GM12878 (cell line): ENCODE measurements at regions not wholly inside any gene's neighbourhood (a gene's known extent, or its start where the extent isn't known, plus 50 kb on each side); places are given as distances from the start of the nearest gene placed in this dataset.

ENCODE experiments used
- ATAC-seq: fragments of 200-7000 bp; cut with Tn5 transposase; 3 replicates; pipeline ENCODE4 v1.9.1; 2020; ENCODE audit warnings: mild to moderate bottlenecking, moderate library complexity
- BruUV-seq: library from RNA; stranded (reverse); fragments of 400-500 nt; replicated peaks from 2 replicates; lab custom pipeline; 2021; lab: Mats Ljungman, UMichigan
- CTCF ChIA-PET: fragments of 300-600 bp; sonication (Branson Sonifier 250); formaldehyde crosslinking; extraction: SDS; loops from one replicate; lab custom pipeline; 2021; ENCODE audit warnings: inconsistent platforms; lab: Yijun Ruan, JAX
- POLR2A ChIA-PET: fragments of 350-600 bp; formaldehyde crosslinking; extraction: SDS; loops from one replicate; lab custom pipeline; 2021; ENCODE audit warnings: inconsistent platforms; lab: Charles Lee
- RAD21 ChIA-PET: fragments of 300-600 bp; sonication (Branson Sonifier 250); formaldehyde crosslinking; loops from one replicate; lab custom pipeline; 2023; ENCODE audit warnings: antibody characterized with exemption; ENCODE audit not compliant: unreplicated experiment; lab: Charles Lee
- SMC1A ChIA-PET: fragments of 300-600 bp; sonication (Branson Sonifier 250); formaldehyde crosslinking; loops from one replicate; lab custom pipeline; 2023; ENCODE audit not compliant: unreplicated experiment, uncharacterized antibody; lab: Charles Lee
- DNase-seq: peaks from one replicate; pipeline ENCODE4 v3.0.0-alpha.2; 2011; ENCODE audit warnings: low read depth, low spot score
- FAIRE-seq: peaks from 3 replicates; lab custom pipeline; 2011; peaks lifted over from hg19 to GRCh38; lab: Jason Lieb, UNC
- H2AFZ ChIP-seq: 2 replicates; pipeline ENCODE4 v1.6.0; 2011; ENCODE audit warnings: low read depth, low read length, control low read depth; ENCODE audit not compliant: control insufficient read depth
- H3K27ac ChIP-seq: 2 replicates; pipeline ENCODE4 v1.5.1; 2011; ENCODE audit warnings: control low read depth; ENCODE audit not compliant: control insufficient read depth, insufficient read depth
- H3K27me3 ChIP-seq, 2 experiments: replicated peaks in 1 of 2; 2 replicates each; pipeline versions ENCODE4 v1.6.0 to v1.6.1; 2011; ENCODE audit warnings: low read length in 1 of 2; ENCODE audit not compliant: control insufficient read depth in 2 of 2, insufficient read depth in 2 of 2
- H3K36me3 ChIP-seq, 2 experiments: 2 replicates each; pipeline ENCODE4 v1.5.1; 2011; ENCODE audit warnings: low read length in 1 of 2; ENCODE audit not compliant: control insufficient read depth in 2 of 2, insufficient read depth in 2 of 2
- H3K4me1 ChIP-seq: 2 replicates; pipeline ENCODE4 v1.6.1; 2011; ENCODE audit warnings: mild to moderate bottlenecking, low read length, moderate library complexity, mixed read lengths; ENCODE audit not compliant: control insufficient read depth, insufficient read depth
- H3K4me2 ChIP-seq: 2 replicates; pipeline ENCODE4 v1.6.0; 2011; ENCODE audit warnings: control low read depth; ENCODE audit not compliant: control insufficient read depth, insufficient read depth
- H3K4me3 ChIP-seq: fragments of 200-600 bp; sonication (generic); 2 replicates; pipeline ENCODE4 v1.5.1; 2016
- H3K79me2 ChIP-seq: 2 replicates; pipeline ENCODE4 v1.6.0; 2011; ENCODE audit warnings: low read length; ENCODE audit not compliant: control insufficient read depth, insufficient read depth
- H3K9ac ChIP-seq: 2 replicates; pipeline ENCODE4 v1.8.0; 2011; ENCODE audit warnings: low read length, control low read depth, mixed read lengths; ENCODE audit not compliant: control insufficient read depth, insufficient read depth
- H3K9me3 ChIP-seq: replicated peaks from 3 replicates; pipeline ENCODE4 v1.5.1; 2011; ENCODE audit warnings: mild to moderate bottlenecking, low read length; ENCODE audit not compliant: control insufficient read depth, insufficient read depth
- H4K20me1 ChIP-seq: 2 replicates; pipeline ENCODE4 v1.6.0; 2011; ENCODE audit not compliant: control insufficient read depth, insufficient read depth
- ATF2 ChIP-seq: IDR thresholded peaks from 2 replicates; pipeline ENCODE4 v1.6.1; 2012; ENCODE audit warnings: low read length, inconsistent platforms
- BRCA1 ChIP-seq: IDR thresholded peaks from 2 replicates; pipeline ENCODE4 v1.6.1; 2011; ENCODE audit warnings: low read depth, low read length, improper control_type of control experiment
- CREB1 ChIP-seq: IDR thresholded peaks from 2 replicates; pipeline ENCODE4 v1.6.1; 2012; ENCODE audit warnings: low read depth, mild to moderate bottlenecking, inconsistent platforms
- E2F8 ChIP-seq: fragments of 450-650 bp; IDR thresholded peaks from 2 replicates; pipeline ENCODE4 v1.6.1; 2018; ENCODE audit warnings: mild to moderate bottlenecking, low read depth, moderate library complexity; ENCODE audit not compliant: partially characterized antibody
- EED ChIP-seq: sonication (generic); IDR thresholded peaks from 2 replicates; pipeline ENCODE4 v1.6.1; 2016; ENCODE audit warnings: antibody characterized with exemption, low read depth
- ESRRA ChIP-seq: IDR thresholded peaks from 2 replicates; pipeline ENCODE4 v1.6.1; 2012; ENCODE audit warnings: mild to moderate bottlenecking, low read length, improper control_type of control experiment
- MTA3 ChIP-seq: IDR thresholded peaks from 2 replicates; pipeline ENCODE4 v1.6.1; 2012; ENCODE audit warnings: low read length, inconsistent platforms, borderline replicate concordance
- NBN ChIP-seq: fragments of 450-650 bp; IDR thresholded peaks from 2 replicates; pipeline ENCODE4 v1.6.1; 2016
- RB1 ChIP-seq: fragments of 450-650 bp; formaldehyde crosslinking; IDR thresholded peaks from 2 replicates; pipeline ENCODE4 v1.6.1; 2017; ENCODE audit warnings: mild to moderate bottlenecking, borderline replicate concordance
- RBBP5 ChIP-seq: fragments of 200-600 bp; sonication (generic); conservative IDR thresholded peaks from 2 replicates; pipeline ENCODE4 v1.6.1; 2016
- YY1 ChIP-seq: IDR thresholded peaks from 2 replicates; pipeline ENCODE4 v1.6.1; 2011; ENCODE audit warnings: low read depth, mild to moderate bottlenecking, low read length
- whole genome bisulfite sequencing: methylation state at CpG from one replicate; pipeline ENCODE4 v1.1.6; 2016; ENCODE audit warnings: low lambda C conversion rate; ENCODE audit not compliant: insufficient replicate concordance, insufficient coverage; ENCODE audit errors: missing lambda C conversion rate; 5-methylcytosine and 5-hydroxymethylcytosine counted together
- in situ Hi-C: fragments of 300-500 bp; cut with MboI; formaldehyde crosslinking; loops from 9 replicates; pipeline ENCODE4 v1.14.3; 2018; ENCODE audit warnings: mixed read lengths
- intact Hi-C: fragments of 100-400 bp; cut with micrococcal nuclease; formaldehyde crosslinking; loops from one replicate; pipeline ENCODE4 v1.14.2; 2022; ENCODE audit not compliant: unreplicated experiment
- TF ChIP-seq, protein P1 (sequence below): fragments of 450-650 bp; formaldehyde crosslinking; IDR thresholded peaks from 2 replicates; pipeline ENCODE4 v1.4.0; 2022; ENCODE audit warnings: mild to moderate bottlenecking, moderate library complexity
- TF ChIP-seq, protein P2 (sequence below): fragments of 450-650 bp; IDR thresholded peaks from 2 replicates; pipeline ENCODE4 v1.6.1; 2016; ENCODE audit warnings: mild to moderate bottlenecking, moderate library complexity, borderline replicate concordance

DNA sequence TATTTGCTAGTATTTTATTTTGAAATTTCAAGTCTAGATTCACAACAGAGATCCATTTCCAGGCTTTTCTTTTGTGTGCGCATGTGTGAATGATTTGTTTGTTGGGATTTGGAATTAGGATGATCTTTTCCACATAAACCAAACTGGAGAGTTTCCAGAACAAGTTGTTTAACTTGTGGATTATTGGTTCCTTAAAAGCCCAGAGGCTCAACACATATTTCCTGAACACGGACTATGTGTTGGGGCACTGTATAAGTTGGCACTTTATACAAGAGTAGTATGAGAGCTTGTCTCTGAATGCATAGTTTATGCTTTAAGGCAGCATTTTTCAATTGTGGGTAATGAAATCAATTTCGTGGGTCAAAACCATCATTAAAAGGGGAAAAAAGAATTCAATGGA lies 67.3 kb upstream of the FUT8 start (continued):
- TF ChIP-seq E2F8 = no peak
- TF ChIP-seq RB1 = no peak

DNA sequence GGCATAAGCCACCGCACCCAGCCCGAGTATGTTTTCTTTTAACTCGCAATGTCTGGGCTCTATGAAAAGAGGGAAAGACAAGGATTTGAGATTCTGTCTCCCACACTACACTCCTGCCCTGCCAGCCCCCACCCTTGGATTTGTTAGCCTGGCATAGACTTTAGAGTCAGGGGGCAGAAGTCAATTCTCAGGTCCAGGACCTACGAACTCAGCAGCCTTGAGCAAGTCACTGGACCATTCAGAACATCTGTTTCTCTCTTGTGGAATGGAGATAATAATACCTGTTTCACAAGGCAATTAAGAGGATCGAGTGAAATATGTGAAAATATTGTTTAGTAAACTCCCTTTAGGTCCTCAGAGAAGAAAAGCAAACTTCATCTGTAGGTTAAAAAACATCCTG lies 66.1 kb upstream of the FUT8 start:
- intact Hi-C loops (no loop called here), in situ Hi-C loops (no loop called here)
- Histone ChIP-seq H4K20me1 (no peaks in the 10 kb centered on the region), H3K9me3 (no peaks in the 10 kb centered on the region), H3K4me1 (peaks cover 4% of the 10 kb centered on the region; the same call in 1 of the 2 replicates), H3K4me2 (no peak overlapping the region), H3K4me3 (no peak overlapping the region), H3K36me3 (no peaks in the 10 kb centered on the region), H3K79me2 (no peaks in the 10 kb centered on the region), H3K9ac (no peak overlapping the region), H3K27me3 (no peaks in the 10 kb centered on the region), H2AFZ (no peak overlapping the region), H3K27ac (no peak overlapping the region)
- FAIRE-seq = no peak
- DNase-seq = no peak
- RAD21 ChIA-PET = interaction anchor here (1.2 kb wide), 1 partner anchor 9 kb away, joined by 3 read pairs; no protein-coding TSS in a partner anchor
- CTCF ChIA-PET = no interaction called here
- POLR2A ChIA-PET = interaction anchor here (0.6 kb wide), 1 partner anchor 224 kb away, joined by 3 read pairs; no protein-coding TSS in a partner anchor
- SMC1A ChIA-PET = no interaction called here
- ATAC-seq = no peak
- WGBS = 77% methylated on average over 5 of the region's 5 CpGs
- BruUV-seq = no TSS peak
- no peak for TF ChIP-seq YY1
- no peak for TF ChIP-seq MTA3
- no peak for TF ChIP-seq NBN
- TF ChIP-seq ESRRA = no peak
- no peak for TF ChIP-seq RBBP5
- TF ChIP-seq ATF2 = no peak
- TF ChIP-seq, protein P1, sequence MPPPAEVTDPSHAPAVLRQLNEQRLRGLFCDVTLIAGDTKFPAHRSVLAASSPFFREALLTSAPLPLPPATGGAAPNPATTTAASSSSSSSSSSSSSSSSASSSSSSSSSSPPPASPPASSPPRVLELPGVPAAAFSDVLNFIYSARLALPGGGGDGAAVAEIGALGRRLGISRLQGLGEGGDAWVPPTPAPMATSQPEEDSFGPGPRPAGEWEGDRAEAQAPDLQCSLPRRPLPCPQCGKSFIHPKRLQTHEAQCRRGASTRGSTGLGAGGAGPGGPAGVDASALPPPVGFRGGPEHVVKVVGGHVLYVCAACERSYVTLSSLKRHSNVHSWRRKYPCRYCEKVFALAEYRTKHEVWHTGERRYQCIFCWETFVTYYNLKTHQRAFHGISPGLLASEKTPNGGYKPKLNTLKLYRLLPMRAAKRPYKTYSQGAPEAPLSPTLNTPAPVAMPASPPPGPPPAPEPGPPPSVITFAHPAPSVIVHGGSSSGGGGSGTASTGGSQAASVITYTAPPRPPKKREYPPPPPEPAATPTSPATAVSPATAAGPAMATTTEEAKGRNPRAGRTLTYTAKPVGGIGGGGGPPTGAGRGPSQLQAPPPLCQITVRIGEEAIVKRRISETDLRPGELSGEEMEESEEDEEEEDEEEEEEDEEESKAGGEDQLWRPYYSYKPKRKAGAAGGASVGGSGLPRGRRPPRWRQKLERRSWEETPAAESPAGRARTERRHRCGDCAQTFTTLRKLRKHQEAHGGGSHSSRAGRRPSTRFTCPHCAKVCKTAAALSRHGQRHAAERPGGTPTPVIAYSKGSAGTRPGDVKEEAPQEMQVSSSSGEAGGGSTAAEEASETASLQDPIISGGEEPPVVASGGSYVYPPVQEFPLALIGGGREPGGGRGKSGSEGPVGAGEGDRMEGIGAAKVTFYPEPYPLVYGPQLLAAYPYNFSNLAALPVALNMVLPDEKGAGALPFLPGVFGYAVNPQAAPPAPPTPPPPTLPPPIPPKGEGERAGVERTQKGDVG (CRISPR knock-in tag) = no peak
- no peak for TF ChIP-seq BRCA1
- TF ChIP-seq EED = no peak
- TF ChIP-seq, protein P2, sequence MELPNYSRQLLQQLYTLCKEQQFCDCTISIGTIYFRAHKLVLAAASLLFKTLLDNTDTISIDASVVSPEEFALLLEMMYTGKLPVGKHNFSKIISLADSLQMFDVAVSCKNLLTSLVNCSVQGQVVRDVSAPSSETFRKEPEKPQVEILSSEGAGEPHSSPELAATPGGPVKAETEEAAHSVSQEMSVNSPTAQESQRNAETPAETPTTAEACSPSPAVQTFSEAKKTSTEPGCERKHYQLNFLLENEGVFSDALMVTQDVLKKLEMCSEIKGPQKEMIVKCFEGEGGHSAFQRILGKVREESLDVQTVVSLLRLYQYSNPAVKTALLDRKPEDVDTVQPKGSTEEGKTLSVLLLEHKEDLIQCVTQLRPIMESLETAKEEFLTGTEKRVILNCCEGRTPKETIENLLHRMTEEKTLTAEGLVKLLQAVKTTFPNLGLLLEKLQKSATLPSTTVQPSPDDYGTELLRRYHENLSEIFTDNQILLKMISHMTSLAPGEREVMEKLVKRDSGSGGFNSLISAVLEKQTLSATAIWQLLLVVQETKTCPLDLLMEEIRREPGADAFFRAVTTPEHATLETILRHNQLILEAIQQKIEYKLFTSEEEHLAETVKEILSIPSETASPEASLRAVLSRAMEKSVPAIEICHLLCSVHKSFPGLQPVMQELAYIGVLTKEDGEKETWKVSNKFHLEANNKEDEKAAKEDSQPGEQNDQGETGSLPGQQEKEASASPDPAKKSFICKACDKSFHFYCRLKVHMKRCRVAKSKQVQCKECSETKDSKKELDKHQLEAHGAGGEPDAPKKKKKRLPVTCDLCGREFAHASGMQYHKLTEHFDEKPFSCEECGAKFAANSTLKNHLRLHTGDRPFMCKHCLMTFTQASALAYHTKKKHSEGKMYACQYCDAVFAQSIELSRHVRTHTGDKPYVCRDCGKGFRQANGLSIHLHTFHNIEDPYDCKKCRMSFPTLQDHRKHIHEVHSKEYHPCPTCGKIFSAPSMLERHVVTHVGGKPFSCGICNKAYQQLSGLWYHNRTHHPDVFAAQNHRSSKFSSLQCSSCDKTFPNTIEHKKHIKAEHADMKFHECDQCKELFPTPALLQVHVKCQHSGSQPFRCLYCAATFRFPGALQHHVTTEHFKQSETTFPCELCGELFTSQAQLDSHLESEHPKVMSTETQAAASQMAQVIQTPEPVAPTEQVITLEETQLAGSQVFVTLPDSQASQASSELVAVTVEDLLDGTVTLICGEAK = no peak
- no peak for TF ChIP-seq CREB1
